ENCODE measurements at regions not wholly inside any gene's neighbourhood (a gene's known extent, or its start where the extent isn't known, plus 50 kb on each side); places are given as distances from the start of the nearest gene placed in this dataset.
"Not testable (repeated sequence)": the region's sequence is repeated elsewhere in the genome, so short reads cannot be mapped to it uniquely, and the experiment has no call there.

GRCh38 chr1:30447701-30448100 is 275.7 kb downstream of the MATN1 start:
- no peaks in the 10 kb centered on the region for H3K4me1 ChIP-seq (ENCODE audit: control insufficient read depth in 1 of 2, insufficient read depth in 2 of 2, low read length in 2 of 2)
- H3K4me3 ChIP-seq (ENCODE audit: low read depth in 1 of 2, low read length in 2 of 2): no peak overlapping the region
- H3K27ac ChIP-seq (ENCODE audit: low read length): no peak overlapping the region
- H3K36me3 ChIP-seq (ENCODE audit: control insufficient read depth in 1 of 2, insufficient read depth in 2 of 2, low read length in 2 of 2): no peaks in the 10 kb centered on the region
- H3K27me3 ChIP-seq (ENCODE audit: low read depth, low read length): no peaks in the 10 kb centered on the region
- H3K9me3 ChIP-seq (ENCODE audit: control insufficient read depth in 1 of 2, low read length in 2 of 2): peaks cover 0 to 3% of the 10 kb centered on the region in 2 donors

GRCh38 chr1:30447080-30447479 is 276.3 kb downstream of the MATN1 start:
- no peaks in the 10 kb centered on the region for H3K36me3 ChIP-seq (ENCODE audit: control insufficient read depth in 1 of 2, insufficient read depth in 2 of 2, low read length in 2 of 2)
- H3K9me3 ChIP-seq (ENCODE audit: control insufficient read depth in 1 of 2, low read length in 2 of 2): peaks cover 0 to 3% of the 10 kb centered on the region in 2 donors
- no peak overlapping the region for H3K4me3 ChIP-seq (ENCODE audit: low read depth in 1 of 2, low read length in 2 of 2)
- no peaks in the 10 kb centered on the region for H3K4me1 ChIP-seq (ENCODE audit: control insufficient read depth in 1 of 2, insufficient read depth in 2 of 2, low read length in 2 of 2)
- no peak overlapping the region for H3K27ac ChIP-seq (ENCODE audit: low read length)
- H3K27me3 ChIP-seq (ENCODE audit: low read depth, low read length): no peaks in the 10 kb centered on the region

- H3K4me3 ChIP-seq (ENCODE audit: low read depth in 1 of 2, low read length in 2 of 2): no peak overlapping the region
- no peaks in the 10 kb centered on the region for H3K27me3 ChIP-seq (ENCODE audit: low read depth, low read length)
- no peaks in the 10 kb centered on the region for H3K36me3 ChIP-seq (ENCODE audit: control insufficient read depth in 1 of 2, insufficient read depth in 2 of 2, low read length in 2 of 2)
- no peak overlapping the region for H3K27ac ChIP-seq (ENCODE audit: low read length)
- no peaks in the 10 kb centered on the region for H3K4me1 ChIP-seq (ENCODE audit: control insufficient read depth in 1 of 2, insufficient read depth in 2 of 2, low read length in 2 of 2)
- peaks cover 0 to 3% of the 10 kb centered on the region in 2 donors for H3K9me3 ChIP-seq (ENCODE audit: control insufficient read depth in 1 of 2, low read length in 2 of 2)
Observed at GRCh38 chr1:30446508-30446907, 276.9 kb downstream of the MATN1 start.

GRCh38 chr1:30446095-30446494 is 277.3 kb downstream of the MATN1 start:
- Histone ChIP-seq H3K4me3 (ENCODE audit: low read depth in 1 of 2, low read length in 2 of 2) (no peak overlapping the region), H3K27me3 (ENCODE audit: low read depth, low read length) (no peaks in the 10 kb centered on the region), H3K9me3 (ENCODE audit: control insufficient read depth in 1 of 2, low read length in 2 of 2) (peaks cover 0 to 3% of the 10 kb centered on the region in 2 donors), H3K36me3 (ENCODE audit: control insufficient read depth in 1 of 2, insufficient read depth in 2 of 2, low read length in 2 of 2) (no peaks in the 10 kb centered on the region), H3K4me1 (ENCODE audit: control insufficient read depth in 1 of 2, insufficient read depth in 2 of 2, low read length in 2 of 2) (no peaks in the 10 kb centered on the region), H3K27ac (ENCODE audit: low read length) (no peak overlapping the region)

- Histone ChIP-seq H3K27ac (ENCODE audit: low read length) (no peak overlapping the region), H3K27me3 (ENCODE audit: low read depth, low read length) (no peaks in the 10 kb centered on the region), H3K4me1 (ENCODE audit: control insufficient read depth in 1 of 2, insufficient read depth in 2 of 2, low read length in 2 of 2) (no peaks in the 10 kb centered on the region), H3K36me3 (ENCODE audit: control insufficient read depth in 1 of 2, insufficient read depth in 2 of 2, low read length in 2 of 2) (no peaks in the 10 kb centered on the region), H3K9me3 (ENCODE audit: control insufficient read depth in 1 of 2, low read length in 2 of 2) (peaks cover 0 to 3% of the 10 kb centered on the region in 2 donors), H3K4me3 (ENCODE audit: low read depth in 1 of 2, low read length in 2 of 2) (no peak overlapping the region)
Observed at GRCh38 chr1:30445449-30445848, 277.9 kb downstream of the MATN1 start.

GRCh38 chr1:30444850-30445249 is 278.5 kb downstream of the MATN1 start:
- Histone ChIP-seq H3K9me3 (ENCODE audit: control insufficient read depth in 1 of 2, low read length in 2 of 2) (peaks cover 0 to 3% of the 10 kb centered on the region in 2 donors), H3K27me3 (ENCODE audit: low read depth, low read length) (no peaks in the 10 kb centered on the region), H3K4me1 (ENCODE audit: control insufficient read depth in 1 of 2, insufficient read depth in 2 of 2, low read length in 2 of 2) (no peaks in the 10 kb centered on the region), H3K36me3 (ENCODE audit: control insufficient read depth in 1 of 2, insufficient read depth in 2 of 2, low read length in 2 of 2) (no peaks in the 10 kb centered on the region), H3K27ac (ENCODE audit: low read length) (no peak overlapping the region), H3K4me3 (ENCODE audit: low read depth in 1 of 2, low read length in 2 of 2) (no peak overlapping the region)

- Histone ChIP-seq H3K36me3 (ENCODE audit: control insufficient read depth in 1 of 2, insufficient read depth in 2 of 2, low read length in 2 of 2) (no peaks in the 10 kb centered on the region), H3K4me3 (ENCODE audit: low read depth in 1 of 2, low read length in 2 of 2) (no peak overlapping the region), H3K27ac (ENCODE audit: low read length) (no peak overlapping the region), H3K27me3 (ENCODE audit: low read depth, low read length) (no peaks in the 10 kb centered on the region), H3K9me3 (ENCODE audit: control insufficient read depth in 1 of 2, low read length in 2 of 2) (peaks cover 0 to 3% of the 10 kb centered on the region in 2 donors), H3K4me1 (ENCODE audit: control insufficient read depth in 1 of 2, insufficient read depth in 2 of 2, low read length in 2 of 2) (no peaks in the 10 kb centered on the region)
Observed at GRCh38 chr1:30444401-30444800, 279.0 kb downstream of the MATN1 start.

GRCh38 chr1:30438274-30438673 is 285.1 kb downstream of the MATN1 start:
- H3K36me3 ChIP-seq (ENCODE audit: control insufficient read depth in 1 of 2, insufficient read depth in 2 of 2, low read length in 2 of 2); H3K9me3 ChIP-seq (ENCODE audit: control insufficient read depth in 1 of 2, low read length in 2 of 2); H3K27me3 ChIP-seq (ENCODE audit: low read depth, low read length); H3K4me1 ChIP-seq (ENCODE audit: control insufficient read depth in 1 of 2, insufficient read depth in 2 of 2, low read length in 2 of 2); H3K4me3 ChIP-seq (ENCODE audit: low read depth in 1 of 2, low read length in 2 of 2); H3K27ac ChIP-seq (ENCODE audit: low read length): not testable (repeated sequence)

- no peak overlapping the region for H3K4me3 ChIP-seq (ENCODE audit: low read depth in 1 of 2, low read length in 2 of 2)
- no peak overlapping the region for H3K27ac ChIP-seq (ENCODE audit: low read length)
- no peaks in the 10 kb centered on the region for H3K27me3 ChIP-seq (ENCODE audit: low read depth, low read length)
- peaks cover 0 to 3% of the 10 kb centered on the region in 2 donors for H3K9me3 ChIP-seq (ENCODE audit: control insufficient read depth in 1 of 2, low read length in 2 of 2)
- no peaks in the 10 kb centered on the region for H3K36me3 ChIP-seq (ENCODE audit: control insufficient read depth in 1 of 2, insufficient read depth in 2 of 2, low read length in 2 of 2)
- H3K4me1 ChIP-seq (ENCODE audit: control insufficient read depth in 1 of 2, insufficient read depth in 2 of 2, low read length in 2 of 2): no peaks in the 10 kb centered on the region
Observed at GRCh38 chr1:30437059-30437576, 286.3 kb downstream of the MATN1 start.

GRCh38 chr1:30427545-30427944 is 295.8 kb downstream of the MATN1 start:
- no peak overlapping the region for H3K27ac ChIP-seq (ENCODE audit: low read length)
- H3K4me3 ChIP-seq (ENCODE audit: low read depth in 1 of 2, low read length in 2 of 2): no peak overlapping the region
- H3K4me1 ChIP-seq (ENCODE audit: control insufficient read depth in 1 of 2, insufficient read depth in 2 of 2, low read length in 2 of 2): no peaks in the 10 kb centered on the region
- H3K27me3 ChIP-seq (ENCODE audit: low read depth, low read length): no peaks in the 10 kb centered on the region
- no peaks in the 10 kb centered on the region for H3K36me3 ChIP-seq (ENCODE audit: control insufficient read depth in 1 of 2, insufficient read depth in 2 of 2, low read length in 2 of 2)
- H3K9me3 ChIP-seq (ENCODE audit: control insufficient read depth in 1 of 2, low read length in 2 of 2): peaks cover 8 to 24% of the 10 kb centered on the region in 2 donors

- Histone ChIP-seq H3K27ac (ENCODE audit: low read length) (no peak overlapping the region), H3K4me3 (ENCODE audit: low read depth in 1 of 2, low read length in 2 of 2) (no peak overlapping the region), H3K27me3 (ENCODE audit: low read depth, low read length) (no peaks in the 10 kb centered on the region), H3K36me3 (ENCODE audit: control insufficient read depth in 1 of 2, insufficient read depth in 2 of 2, low read length in 2 of 2) (no peaks in the 10 kb centered on the region), H3K4me1 (ENCODE audit: control insufficient read depth in 1 of 2, insufficient read depth in 2 of 2, low read length in 2 of 2) (no peaks in the 10 kb centered on the region), H3K9me3 (ENCODE audit: control insufficient read depth in 1 of 2, low read length in 2 of 2) (peaks cover 8 to 17% of the 10 kb centered on the region in 2 donors)
Observed at GRCh38 chr1:30425046-30425445, 298.3 kb downstream of the MATN1 start.

GRCh38 chr1:30423570-30423969 is 299.8 kb downstream of the MATN1 start:
- Histone ChIP-seq H3K27me3 (ENCODE audit: low read depth, low read length) (no peaks in the 10 kb centered on the region), H3K4me3 (ENCODE audit: low read depth in 1 of 2, low read length in 2 of 2) (no peak overlapping the region), H3K27ac (ENCODE audit: low read length) (no peak overlapping the region), H3K36me3 (ENCODE audit: control insufficient read depth in 1 of 2, insufficient read depth in 2 of 2, low read length in 2 of 2) (no peaks in the 10 kb centered on the region), H3K9me3 (ENCODE audit: control insufficient read depth in 1 of 2, low read length in 2 of 2) (peaks cover 4 to 13% of the 10 kb centered on the region in 2 donors), H3K4me1 (ENCODE audit: control insufficient read depth in 1 of 2, insufficient read depth in 2 of 2, low read length in 2 of 2) (no peaks in the 10 kb centered on the region)
